ENCODE measurements at regions not wholly inside any gene's neighbourhood (a gene's known extent, or its start where the extent isn't known, plus 50 kb on each side); places are given as distances from the start of the nearest gene placed in this dataset.

- H3K27me3 ChIP-seq (ENCODE audit: low read depth): no peaks in the 10 kb centered on the region
- H3K27ac ChIP-seq: no peak overlapping the region
- intact Hi-C loops (cut with DNase I): no loop called here
- ATAC-seq (no peak), DNase-seq (no peak)
- H3K4me1 ChIP-seq: no peaks in the 10 kb centered on the region
- H3K9me3 ChIP-seq: no peaks in the 10 kb centered on the region
- H3K4me3 ChIP-seq: no peak overlapping the region
- H3K36me3 ChIP-seq: no peaks in the 10 kb centered on the region
- TF ChIP-seq CTCF (IDR thresholded peaks at IDR 0.05): no peak
Observed at GRCh38 chr3:72595376-72595775, 252.9 kb downstream of the SHQ1 start.

- TF ChIP-seq CTCF (IDR thresholded peaks at IDR 0.05): no peak
- H3K4me3 ChIP-seq: no peak overlapping the region
- no peak overlapping the region for H3K27ac ChIP-seq
- no peaks in the 10 kb centered on the region for H3K27me3 ChIP-seq (ENCODE audit: low read depth)
- intact Hi-C loops (cut with DNase I): no loop called here
- H3K36me3 ChIP-seq: no peaks in the 10 kb centered on the region
- no peaks in the 10 kb centered on the region for H3K9me3 ChIP-seq
- ATAC-seq (no peak), DNase-seq (no peak)
- no peaks in the 10 kb centered on the region for H3K4me1 ChIP-seq
Observed at GRCh38 chr3:72594615-72595215, 253.5 kb downstream of the SHQ1 start.

GRCh38 chr3:72593881-72594397 is 254.3 kb downstream of the SHQ1 start:
- H3K36me3 ChIP-seq: no peaks in the 10 kb centered on the region
- intact Hi-C loops (cut with DNase I): no loop called here
- H3K4me3 ChIP-seq: no peak overlapping the region
- H3K27me3 ChIP-seq (ENCODE audit: low read depth): no peaks in the 10 kb centered on the region
- H3K27ac ChIP-seq: no peak overlapping the region
- ATAC-seq: peak in 1 of 2 donors; percentile 39
- H3K9me3 ChIP-seq: no peaks in the 10 kb centered on the region
- no peak for TF ChIP-seq CTCF (IDR thresholded peaks at IDR 0.05)
- no peaks in the 10 kb centered on the region for H3K4me1 ChIP-seq
- DNase-seq: no peak

GRCh38 chr3:72591522-72592421 is 256.5 kb downstream of the SHQ1 start:
- no peaks in the 10 kb centered on the region for H3K36me3 ChIP-seq
- no peak for TF ChIP-seq CTCF (IDR thresholded peaks at IDR 0.05)
- H3K27ac ChIP-seq: no peak overlapping the region
- H3K4me3 ChIP-seq: no peak overlapping the region
- H3K9me3 ChIP-seq: no peaks in the 10 kb centered on the region
- peak in 1 of 2 donors; percentile 37 for ATAC-seq
- intact Hi-C loops (cut with DNase I): no loop called here
- DNase-seq: no peak
- no peaks in the 10 kb centered on the region for H3K4me1 ChIP-seq
- H3K27me3 ChIP-seq (ENCODE audit: low read depth): no peaks in the 10 kb centered on the region

- no peak overlapping the region for H3K4me3 ChIP-seq
- no peak overlapping the region for H3K27ac ChIP-seq
- ATAC-seq (no peak), DNase-seq (no peak)
- H3K9me3 ChIP-seq: no peaks in the 10 kb centered on the region
- H3K36me3 ChIP-seq: no peaks in the 10 kb centered on the region
- no peaks in the 10 kb centered on the region for H3K27me3 ChIP-seq (ENCODE audit: low read depth)
- TF ChIP-seq CTCF (IDR thresholded peaks at IDR 0.05): no peak
- intact Hi-C loops (cut with DNase I): no loop called here
- H3K4me1 ChIP-seq: no peaks in the 10 kb centered on the region
Observed at GRCh38 chr3:72590732-72591221, 257.5 kb downstream of the SHQ1 start.
